Memory B cell (primary cell): ENCODE measurements at regions not wholly inside any gene's neighbourhood (a gene's known extent, or its start where the extent isn't known, plus 50 kb on each side); places are given as distances from the start of the nearest gene placed in this dataset.
A peak's percentile ranks its signal among the peaks of the same experiment; 100 is the strongest.

Source experiments
- ATAC-seq: fragments of 150-1000 bp; cut with Tn5 transposase; 2 replicates; pipeline ENCODE4 v1.10.0; 2021; ENCODE audit warnings: low read depth, mild to moderate bottlenecking, moderate library complexity
- DNase-seq, 2 donors: peaks; one replicate each; pipeline ENCODE4 v3.0.0; 2022; ENCODE audit warnings: low spot score in 2 of 2
- H3K27ac Mint-ChIP-seq: one replicate; pipeline ENCODE4 v1.8.0; 2022; ENCODE audit warnings: mild to moderate bottlenecking, moderate library complexity, mixed read lengths
- H3K27me3 Mint-ChIP-seq: one replicate; pipeline ENCODE4 v1.8.0; 2022; ENCODE audit warnings: mixed read lengths
- H3K36me3 Mint-ChIP-seq: one replicate; pipeline ENCODE4 v1.8.0; 2022; ENCODE audit warnings: mild to moderate bottlenecking, mixed read lengths
- H3K4me1 Mint-ChIP-seq: one replicate; pipeline ENCODE4 v1.8.0; 2022; ENCODE audit warnings: mixed read lengths
- H3K4me3 Mint-ChIP-seq: one replicate; pipeline ENCODE4 v1.8.0; 2022; ENCODE audit warnings: mild to moderate bottlenecking, moderate library complexity, mixed read lengths
- H3K9me3 Mint-ChIP-seq: one replicate; pipeline ENCODE4 v1.8.0; 2022; ENCODE audit warnings: mixed read lengths

- ATAC-seq (no peak), DNase-seq (no peak)
- Mint-ChIP-seq H3K27me3 (no peaks in the 10 kb centered on the region), H3K4me3 (peak overlapping the region; percentile 57), H3K27ac (peak overlapping the region; percentile 42), H3K36me3 (no peaks in the 10 kb centered on the region), H3K9me3 (no peaks in the 10 kb centered on the region), H3K4me1 (peaks cover 37% of the 10 kb centered on the region)
These were observed 78.3 kb downstream of the NDUFS5 start for GRCh38 chr1:39104158-39105060.

DNA sequence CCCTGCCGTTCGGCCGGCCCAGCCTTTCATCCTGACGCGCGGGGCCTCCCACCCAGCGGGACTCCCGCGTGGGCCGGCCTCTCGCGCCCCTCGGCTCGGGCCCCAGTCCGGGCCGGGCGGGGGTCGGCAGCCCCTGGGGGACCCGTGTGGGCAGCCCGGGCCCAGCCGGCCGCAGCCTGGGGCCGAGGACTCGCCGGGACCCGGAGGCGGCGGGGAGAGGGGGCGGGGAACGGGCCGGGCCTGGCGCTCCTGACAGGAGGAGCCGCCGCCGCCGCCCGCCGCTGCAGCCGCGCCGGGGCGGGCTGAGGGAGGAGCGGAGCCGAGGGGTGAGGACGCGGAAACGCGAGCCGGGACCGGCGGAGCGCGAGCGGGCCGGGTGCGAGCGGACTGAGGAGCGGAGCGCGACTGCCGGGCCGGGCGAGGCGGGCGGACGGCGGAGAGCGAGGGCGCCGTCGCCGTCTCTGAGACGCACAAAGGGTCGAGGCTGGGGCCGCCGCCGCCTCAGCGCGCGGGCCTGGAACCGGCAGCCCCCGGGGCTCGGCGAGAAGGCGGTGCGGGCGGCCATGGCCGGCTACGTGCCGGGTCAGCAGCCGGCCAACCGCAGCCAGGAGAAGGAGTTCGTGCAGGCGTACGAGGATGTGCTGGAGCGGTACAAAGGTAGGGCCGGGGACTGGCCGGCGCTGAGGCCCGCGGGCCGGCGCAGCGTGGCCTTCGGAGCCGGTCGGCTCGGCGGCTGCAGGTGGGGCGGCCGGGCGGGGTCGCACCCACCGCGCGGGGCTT, 79.1 kb downstream of the NDUFS5 start:
- no peaks in the 10 kb centered on the region for H3K36me3 Mint-ChIP-seq
- peak overlapping the region; percentile 71 for H3K27ac Mint-ChIP-seq
- peak overlapping the region; percentile 95 for H3K4me3 Mint-ChIP-seq
- no peaks in the 10 kb centered on the region for H3K27me3 Mint-ChIP-seq
- H3K4me1 Mint-ChIP-seq: peaks cover 37% of the 10 kb centered on the region
- ATAC-seq (peak; percentile 27), DNase-seq (peak; percentile 32 to 54)
- no peaks in the 10 kb centered on the region for H3K9me3 Mint-ChIP-seq

DNA sequence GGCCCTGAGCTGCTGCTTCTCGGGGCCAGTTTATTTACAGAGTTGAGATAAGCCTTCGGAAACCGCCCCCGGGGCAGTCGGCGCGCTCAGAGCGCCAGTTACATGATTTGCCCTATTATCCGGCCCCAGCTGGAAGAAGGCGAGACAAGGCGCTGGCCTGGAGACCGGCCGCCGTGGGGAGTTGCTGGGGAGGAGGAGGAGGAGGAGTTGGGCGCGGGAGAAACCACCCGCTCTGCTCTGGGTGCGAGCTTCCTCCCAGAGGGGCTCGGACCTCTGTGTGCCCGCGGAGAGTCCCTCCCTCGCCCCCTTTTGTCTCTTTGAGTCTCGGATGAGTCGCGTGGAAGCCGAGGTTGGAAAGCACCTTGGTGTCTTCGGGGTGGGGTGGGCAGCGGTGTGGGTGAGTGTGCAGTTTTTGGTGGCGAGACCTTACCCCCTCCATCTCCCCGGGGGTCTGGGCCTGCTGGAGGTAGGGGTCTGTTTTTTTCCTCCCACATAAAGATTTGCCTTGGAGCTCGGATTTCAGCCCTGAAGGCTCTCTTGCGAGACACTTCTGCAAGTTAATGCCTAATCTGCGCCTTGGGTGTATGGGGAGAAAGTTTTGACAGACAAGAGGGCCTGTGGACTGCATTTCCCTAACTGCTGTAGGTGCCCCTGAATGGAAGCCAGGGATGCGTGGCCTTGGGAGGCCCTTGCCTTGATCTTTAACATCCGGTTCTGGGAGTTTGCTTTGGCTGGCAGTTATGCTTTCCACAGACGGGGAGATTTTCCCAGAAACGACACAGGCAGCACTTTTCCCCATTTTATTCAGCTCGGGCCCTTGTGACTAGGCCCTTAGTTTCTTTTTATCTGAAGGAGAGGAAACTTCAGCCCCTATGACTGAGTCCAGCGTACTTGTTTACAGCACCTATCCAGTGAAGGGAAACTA, 80.0 kb downstream of the NDUFS5 start:
- peak overlapping the region; percentile 71 for H3K27ac Mint-ChIP-seq
- H3K4me3 Mint-ChIP-seq: peak overlapping the region; percentile 95
- no peaks in the 10 kb centered on the region for H3K9me3 Mint-ChIP-seq
- DNase-seq (peak in 1 of 2 donors; percentile 33), ATAC-seq (peak; percentile 6)
- H3K36me3 Mint-ChIP-seq: no peaks in the 10 kb centered on the region
- no peaks in the 10 kb centered on the region for H3K27me3 Mint-ChIP-seq
- peaks cover 37% of the 10 kb centered on the region for H3K4me1 Mint-ChIP-seq

DNA sequence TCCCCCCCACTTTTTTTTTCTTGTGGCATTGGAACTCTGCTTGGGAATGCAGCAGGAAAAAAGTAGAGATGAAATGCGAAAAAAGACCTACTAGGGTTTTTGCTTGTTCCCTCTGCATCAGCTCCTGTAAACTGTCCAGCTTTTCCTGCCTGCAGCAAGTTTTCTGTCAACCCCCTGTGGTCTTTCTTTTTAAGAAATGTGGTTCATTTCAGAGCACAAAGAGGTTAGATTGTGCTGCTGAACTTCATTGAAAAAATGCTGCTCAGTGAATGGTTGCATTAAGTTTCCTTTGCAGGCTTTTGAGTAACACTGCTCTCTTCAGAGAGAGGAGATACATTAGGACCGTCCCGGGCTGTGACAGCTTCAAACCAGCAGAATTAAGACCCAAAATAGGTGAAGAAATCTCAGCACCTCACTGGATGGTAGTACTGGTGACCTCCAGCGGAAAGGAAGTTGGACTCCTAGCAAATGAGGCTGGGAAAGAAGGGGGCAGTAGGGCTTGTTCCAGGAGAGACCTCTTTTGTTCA, 80.7 kb downstream of the NDUFS5 start:
- Mint-ChIP-seq H3K4me3 (no peak overlapping the region), H3K27ac (no peak overlapping the region), H3K27me3 (no peaks in the 10 kb centered on the region), H3K36me3 (no peaks in the 10 kb centered on the region), H3K4me1 (peaks cover 35% of the 10 kb centered on the region), H3K9me3 (no peaks in the 10 kb centered on the region)
- ATAC-seq (no peak), DNase-seq (no peak)

DNA sequence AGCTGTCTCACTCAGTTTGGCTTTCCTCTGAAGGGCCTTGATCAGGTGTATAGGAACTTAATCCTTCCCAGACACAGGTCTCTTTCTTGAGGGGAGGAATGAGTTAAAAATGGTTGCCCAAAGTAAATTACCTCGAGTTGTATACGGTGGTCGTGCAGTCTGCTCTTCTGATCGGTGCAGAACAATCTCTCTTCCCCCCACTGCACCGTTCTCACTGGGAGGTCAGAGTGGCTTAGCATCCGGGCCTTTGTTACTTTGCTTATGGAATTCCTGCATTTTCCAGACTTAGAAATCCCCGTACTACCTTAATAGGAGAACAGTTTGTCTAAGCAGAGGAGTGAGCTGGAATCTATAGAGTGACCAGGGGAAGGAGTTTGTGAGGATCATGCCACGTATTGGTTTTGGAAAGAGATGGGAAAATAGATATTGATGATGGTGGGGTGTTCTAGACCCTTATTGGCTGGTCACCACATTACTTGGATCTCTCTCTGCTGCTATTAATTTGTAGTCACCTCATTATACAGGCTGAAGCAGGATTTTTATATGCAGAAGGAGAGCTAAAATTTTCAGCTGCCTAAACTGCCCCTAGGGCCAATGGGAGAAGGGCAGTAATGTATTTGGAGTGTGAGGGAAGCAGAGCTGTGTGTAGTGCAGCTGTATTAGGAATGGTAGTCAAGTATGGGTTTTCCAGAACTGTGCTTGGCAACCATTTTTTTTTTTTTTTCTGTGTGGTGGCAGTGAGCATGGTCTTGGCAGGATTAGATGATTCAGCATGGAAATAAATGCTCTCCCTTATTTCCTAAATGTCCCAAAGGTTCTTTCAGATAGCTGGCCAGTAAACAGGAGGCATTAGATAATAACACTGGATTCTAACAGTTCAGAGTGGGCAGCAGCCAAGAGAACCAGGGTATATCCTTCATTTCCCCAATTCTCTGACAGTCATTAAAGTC, 81.5 kb downstream of the NDUFS5 start:
- no peaks in the 10 kb centered on the region for H3K9me3 Mint-ChIP-seq
- ATAC-seq: no peak
- H3K4me3 Mint-ChIP-seq: no peak overlapping the region
- no peaks in the 10 kb centered on the region for H3K27me3 Mint-ChIP-seq
- H3K27ac Mint-ChIP-seq: no peak overlapping the region
- no peaks in the 10 kb centered on the region for H3K36me3 Mint-ChIP-seq
- DNase-seq: no peak
- H3K4me1 Mint-ChIP-seq: peaks cover 29% of the 10 kb centered on the region

DNA sequence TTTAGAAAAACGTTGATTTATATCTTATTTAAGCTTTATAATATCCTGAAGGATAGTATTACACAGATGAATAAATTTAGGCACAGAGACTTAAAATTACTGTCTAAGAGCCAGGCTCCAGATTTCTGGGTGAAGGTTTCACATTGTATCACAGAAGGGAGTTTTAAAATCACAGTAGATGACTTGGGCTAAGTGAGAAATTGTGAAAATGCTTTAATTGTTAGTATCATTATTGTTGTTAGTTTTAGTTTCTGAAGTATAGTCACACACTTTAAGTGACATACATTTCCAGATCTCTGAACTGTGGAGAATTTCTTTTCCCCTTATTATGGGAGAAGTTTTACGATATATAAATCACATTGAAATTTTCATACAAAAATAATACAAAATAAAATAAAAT, 83.5 kb downstream of the NDUFS5 start:
- no peak for ATAC-seq
- peaks cover 10% of the 10 kb centered on the region for H3K4me1 Mint-ChIP-seq
- H3K9me3 Mint-ChIP-seq: no peaks in the 10 kb centered on the region
- H3K36me3 Mint-ChIP-seq: peaks cover 6% of the 10 kb centered on the region
- no peaks in the 10 kb centered on the region for H3K27me3 Mint-ChIP-seq
- H3K4me3 Mint-ChIP-seq: no peak overlapping the region
- no peak overlapping the region for H3K27ac Mint-ChIP-seq
- DNase-seq: no peak

- H3K4me1 Mint-ChIP-seq: peaks cover 9% of the 10 kb centered on the region
- no peaks in the 10 kb centered on the region for H3K27me3 Mint-ChIP-seq
- no peak overlapping the region for H3K4me3 Mint-ChIP-seq
- H3K36me3 Mint-ChIP-seq: peaks cover 6% of the 10 kb centered on the region
- DNase-seq (no peak), ATAC-seq (no peak)
- H3K27ac Mint-ChIP-seq: no peak overlapping the region
- no peaks in the 10 kb centered on the region for H3K9me3 Mint-ChIP-seq
These were observed 84.2 kb downstream of the NDUFS5 start for GRCh38 chr1:39110325-39110851.

GRCh38 chr1:39110882-39111281, 84.7 kb downstream of the NDUFS5 start:
- ATAC-seq: no peak
- no peak for DNase-seq
- peaks cover 7% of the 10 kb centered on the region for H3K4me1 Mint-ChIP-seq
- H3K9me3 Mint-ChIP-seq: no peaks in the 10 kb centered on the region
- peaks cover 6% of the 10 kb centered on the region for H3K36me3 Mint-ChIP-seq
- no peaks in the 10 kb centered on the region for H3K27me3 Mint-ChIP-seq
- H3K27ac Mint-ChIP-seq: no peak overlapping the region
- no peak overlapping the region for H3K4me3 Mint-ChIP-seq

- Mint-ChIP-seq H3K27me3 (no peaks in the 10 kb centered on the region), H3K4me1 (no peaks in the 10 kb centered on the region), H3K9me3 (no peaks in the 10 kb centered on the region), H3K36me3 (peaks cover 6% of the 10 kb centered on the region), H3K27ac (no peak overlapping the region), H3K4me3 (no peak overlapping the region)
- no peak for DNase-seq
- no peak for ATAC-seq
These were observed 87.1 kb downstream of the NDUFS5 start for GRCh38 chr1:39113109-39113743.

DNA sequence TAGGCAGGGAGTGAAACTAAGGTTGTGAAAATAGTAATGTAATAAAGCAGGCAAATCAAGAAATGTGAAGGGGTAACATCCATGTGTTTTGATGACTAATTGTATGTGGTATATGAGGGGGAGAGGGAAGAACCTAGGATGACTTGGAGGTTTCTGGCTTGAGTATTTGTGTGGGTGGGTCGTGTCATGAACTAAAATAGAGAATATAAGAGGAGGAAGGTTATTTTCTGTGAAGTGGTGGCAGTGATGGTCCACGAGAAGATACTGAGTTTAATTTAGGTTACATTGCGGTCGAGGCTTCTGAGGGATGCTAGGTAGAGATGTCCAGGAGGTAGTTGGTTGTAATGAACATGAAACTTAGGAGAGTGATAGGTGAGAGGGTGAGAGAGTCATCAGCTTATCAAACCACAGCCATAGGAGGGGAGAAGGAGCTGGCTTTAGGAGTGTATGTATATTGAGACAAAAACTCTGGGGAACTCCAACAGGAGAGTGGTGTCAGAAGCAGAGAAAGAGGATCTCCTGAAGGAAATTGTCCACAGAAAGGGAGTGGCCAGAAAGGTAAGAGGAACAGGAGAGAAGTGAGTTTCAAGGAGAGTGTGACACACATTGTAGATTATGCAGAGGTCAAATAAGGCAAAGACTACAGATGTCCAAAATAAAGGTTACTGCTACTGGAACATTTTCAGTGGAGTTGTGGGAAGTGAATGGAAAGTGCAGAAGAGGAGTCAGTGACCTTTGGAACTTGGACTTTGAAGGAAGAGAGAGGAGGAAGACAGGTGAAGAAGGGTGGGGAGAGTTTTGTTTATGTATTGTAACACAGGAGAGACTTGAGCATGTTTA, 89.0 kb upstream of the MACF1 start:
- Mint-ChIP-seq H3K36me3 (peaks cover 6% of the 10 kb centered on the region), H3K4me3 (no peak overlapping the region), H3K27ac (no peak overlapping the region), H3K9me3 (no peaks in the 10 kb centered on the region), H3K27me3 (no peaks in the 10 kb centered on the region), H3K4me1 (no peaks in the 10 kb centered on the region)
- ATAC-seq (no peak), DNase-seq (no peak)

DNA sequence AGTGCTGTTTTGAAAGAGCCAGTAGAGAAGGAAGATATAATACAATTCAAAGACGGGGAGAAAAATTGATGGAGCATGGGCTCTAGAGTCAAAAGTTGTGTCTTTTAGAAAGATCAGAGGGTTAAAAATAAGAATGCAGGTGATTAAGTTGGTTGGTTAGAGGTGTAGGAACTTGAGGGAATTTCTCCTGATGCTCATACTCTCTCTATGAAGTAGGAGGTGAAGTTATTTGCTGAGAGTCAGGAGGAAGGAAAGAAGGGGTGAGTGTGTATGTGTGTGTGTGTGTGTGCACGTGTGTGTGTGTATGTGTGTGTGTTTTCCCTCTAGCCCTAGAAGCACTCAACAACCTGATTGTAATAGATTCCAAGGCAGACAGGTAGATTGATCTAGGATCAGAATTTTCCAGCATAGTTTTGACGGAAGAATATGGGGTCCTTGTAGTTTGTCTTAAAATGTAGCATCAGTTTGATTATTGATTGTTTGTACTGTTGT, 88.3 kb upstream of the MACF1 start:
- no peaks in the 10 kb centered on the region for H3K27me3 Mint-ChIP-seq
- ATAC-seq (no peak), DNase-seq (no peak)
- no peak overlapping the region for H3K27ac Mint-ChIP-seq
- H3K4me1 Mint-ChIP-seq: no peaks in the 10 kb centered on the region
- no peaks in the 10 kb centered on the region for H3K9me3 Mint-ChIP-seq
- peaks cover 6% of the 10 kb centered on the region for H3K36me3 Mint-ChIP-seq
- H3K4me3 Mint-ChIP-seq: no peak overlapping the region
